Neural crest cell (in vitro differentiated cells): ENCODE measurements at regions not wholly inside any gene's neighbourhood (a gene's known extent, or its start where the extent isn't known, plus 50 kb on each side); places are given as distances from the start of the nearest gene placed in this dataset.

Experiments used
- DNase-seq: peaks from one replicate; pipeline ENCODE4 v3.0.0; 2021; ENCODE audit warnings: low read depth, mixed read lengths, low spot score
- H3K27ac Mint-ChIP-seq: one replicate; pipeline ENCODE4 v1.8.0; 2021; ENCODE audit warnings: mild to moderate bottlenecking, mixed read lengths; ENCODE audit not compliant: unreplicated experiment
- H3K27me3 Mint-ChIP-seq: 2 replicates; pipeline ENCODE4 v1.8.0; 2021; ENCODE audit warnings: low read depth, mild to moderate bottlenecking, mixed read lengths
- H3K36me3 Mint-ChIP-seq: 2 replicates; pipeline ENCODE4 v1.8.0; 2021; ENCODE audit warnings: low read depth, mild to moderate bottlenecking, mixed read lengths
- H3K4me1 Mint-ChIP-seq: 2 replicates; pipeline ENCODE4 v1.8.0; 2021; ENCODE audit warnings: mixed read lengths
- H3K4me3 Mint-ChIP-seq: one replicate; pipeline ENCODE4 v1.8.0; 2021; ENCODE audit warnings: mild to moderate bottlenecking, mixed read lengths
- H3K9me3 Mint-ChIP-seq: 2 replicates; pipeline ENCODE4 v1.8.0; 2021; ENCODE audit warnings: mixed read lengths
- TF ChIP-seq, protein P1 (sequence below): fragments of 200-600 bp; sonication (generic); conservative IDR thresholded peaks from 2 replicates; pipeline ENCODE4 v1.5.0; 2021; ENCODE audit warnings: antibody characterized with exemption, mild to moderate bottlenecking

GRCh38 chr13:74061926-74062595 is 72.1 kb downstream of the KLF12 start:
- Mint-ChIP-seq H3K4me1 (peaks cover 33% of the 10 kb centered on the region), H3K4me3 (no peak overlapping the region), H3K36me3 (peaks cover 18% of the 10 kb centered on the region), H3K9me3 (peaks cover 3% of the 10 kb centered on the region), H3K27ac (peak overlapping the region; percentile 0), H3K27me3 (no peaks in the 10 kb centered on the region)
- TF ChIP-seq, protein P1, sequence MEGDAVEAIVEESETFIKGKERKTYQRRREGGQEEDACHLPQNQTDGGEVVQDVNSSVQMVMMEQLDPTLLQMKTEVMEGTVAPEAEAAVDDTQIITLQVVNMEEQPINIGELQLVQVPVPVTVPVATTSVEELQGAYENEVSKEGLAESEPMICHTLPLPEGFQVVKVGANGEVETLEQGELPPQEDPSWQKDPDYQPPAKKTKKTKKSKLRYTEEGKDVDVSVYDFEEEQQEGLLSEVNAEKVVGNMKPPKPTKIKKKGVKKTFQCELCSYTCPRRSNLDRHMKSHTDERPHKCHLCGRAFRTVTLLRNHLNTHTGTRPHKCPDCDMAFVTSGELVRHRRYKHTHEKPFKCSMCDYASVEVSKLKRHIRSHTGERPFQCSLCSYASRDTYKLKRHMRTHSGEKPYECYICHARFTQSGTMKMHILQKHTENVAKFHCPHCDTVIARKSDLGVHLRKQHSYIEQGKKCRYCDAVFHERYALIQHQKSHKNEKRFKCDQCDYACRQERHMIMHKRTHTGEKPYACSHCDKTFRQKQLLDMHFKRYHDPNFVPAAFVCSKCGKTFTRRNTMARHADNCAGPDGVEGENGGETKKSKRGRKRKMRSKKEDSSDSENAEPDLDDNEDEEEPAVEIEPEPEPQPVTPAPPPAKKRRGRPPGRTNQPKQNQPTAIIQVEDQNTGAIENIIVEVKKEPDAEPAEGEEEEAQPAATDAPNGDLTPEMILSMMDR, result no peak
- no peak for DNase-seq

DNA sequence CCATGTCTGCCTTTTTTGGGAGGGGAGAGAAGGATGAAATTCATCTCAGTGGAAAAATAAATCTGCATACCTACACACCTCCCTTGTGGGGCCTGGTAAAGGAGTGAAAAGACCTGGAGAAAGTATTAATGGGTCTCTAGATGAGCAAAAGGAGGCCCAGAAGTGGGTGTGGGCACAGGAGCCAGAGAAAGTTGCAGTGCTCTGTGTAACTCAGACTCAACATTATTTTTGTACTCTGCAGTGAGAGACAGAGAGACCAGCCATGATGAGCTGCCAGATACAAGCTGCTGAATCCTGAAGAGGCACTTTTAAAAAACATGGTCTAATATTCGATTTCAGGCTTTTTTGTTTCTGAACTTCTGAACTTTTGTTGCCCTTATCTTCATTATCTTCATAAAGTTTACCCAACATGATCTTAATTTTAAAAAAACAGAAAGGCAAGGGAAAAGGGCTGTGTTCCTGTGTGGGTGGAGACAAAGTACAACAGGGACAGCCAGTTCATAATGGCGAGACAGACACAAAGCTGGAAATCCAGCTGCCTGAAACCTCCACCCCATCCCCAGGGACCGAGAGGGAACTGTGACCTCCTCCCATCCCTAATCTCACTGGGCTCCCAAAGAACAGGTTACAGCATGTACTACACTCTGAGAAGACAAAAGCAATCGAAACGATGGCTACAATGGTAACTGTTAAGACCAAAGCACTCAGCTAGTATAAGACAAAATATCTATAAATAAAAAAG is 77.2 kb downstream of the KLF12 start:
- peaks cover 18% of the 10 kb centered on the region for H3K36me3 Mint-ChIP-seq
- H3K27me3 Mint-ChIP-seq, result no peaks in the 10 kb centered on the region
- peaks cover 22% of the 10 kb centered on the region for H3K4me1 Mint-ChIP-seq
- TF ChIP-seq, protein P1, result peak; percentile 11
- no peak for DNase-seq
- H3K27ac Mint-ChIP-seq, result peak overlapping the region; percentile 68
- peaks cover 6% of the 10 kb centered on the region for H3K9me3 Mint-ChIP-seq
- no peak overlapping the region for H3K4me3 Mint-ChIP-seq

DNA sequence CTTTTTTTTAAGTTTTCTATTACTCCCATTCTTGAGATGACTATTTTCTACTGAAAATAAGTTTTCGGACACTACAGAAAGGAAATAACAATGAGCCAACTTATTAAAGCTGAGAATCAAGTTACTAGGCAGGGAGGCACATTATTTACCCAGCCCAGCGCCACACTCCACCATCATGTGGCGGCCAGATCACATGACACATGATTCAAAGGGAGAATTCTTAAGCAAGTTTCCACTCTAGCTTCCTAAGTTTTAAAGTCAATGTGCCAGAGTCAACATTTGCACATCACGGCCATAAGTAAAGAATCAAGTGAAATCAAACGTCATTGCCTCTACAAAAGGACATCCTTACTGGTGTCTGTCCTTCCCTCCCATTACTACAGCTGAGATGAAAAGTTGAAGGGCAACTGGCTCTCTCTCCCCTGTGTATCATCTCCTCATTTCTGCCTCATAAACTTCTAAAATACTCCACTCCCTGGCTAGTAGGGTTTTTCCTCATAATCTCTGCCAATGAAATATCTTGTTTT is 81.7 kb downstream of the KLF12 start:
- Mint-ChIP-seq H3K36me3 (peaks cover 11% of the 10 kb centered on the region), H3K27ac (no peak overlapping the region), H3K4me1 (peaks cover 43% of the 10 kb centered on the region), H3K9me3 (peaks cover 3% of the 10 kb centered on the region), H3K4me3 (no peak overlapping the region), H3K27me3 (no peaks in the 10 kb centered on the region)
- TF ChIP-seq, protein P1, result no peak
- no peak for DNase-seq

DNA sequence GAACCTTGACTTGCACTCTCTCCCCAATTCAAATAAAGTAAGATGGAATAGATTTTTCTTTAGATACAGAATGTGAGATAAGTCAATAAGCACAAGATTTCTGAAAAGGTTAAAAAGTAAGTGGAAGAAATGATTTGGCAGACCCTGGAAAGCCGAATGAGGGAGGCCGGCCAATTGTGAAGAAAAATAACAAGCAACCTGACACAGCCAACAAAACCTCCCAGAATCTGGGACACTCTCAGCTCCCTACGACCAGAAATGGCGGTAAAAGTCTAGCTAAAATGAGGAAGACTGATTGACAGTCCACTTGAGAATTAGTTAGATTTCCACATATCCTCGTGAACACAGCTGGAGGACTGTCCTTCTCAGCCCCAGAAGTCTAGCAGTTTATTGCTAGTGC is 85.4 kb downstream of the KLF12 start:
- H3K27me3 Mint-ChIP-seq, result no peaks in the 10 kb centered on the region
- TF ChIP-seq, protein P1, result no peak
- DNase-seq, result no peak
- peaks cover 20% of the 10 kb centered on the region for H3K36me3 Mint-ChIP-seq
- H3K9me3 Mint-ChIP-seq, result peaks cover 5% of the 10 kb centered on the region
- peaks cover 34% of the 10 kb centered on the region for H3K4me1 Mint-ChIP-seq
- H3K27ac Mint-ChIP-seq, result no peak overlapping the region
- H3K4me3 Mint-ChIP-seq, result no peak overlapping the region

- H3K27me3 Mint-ChIP-seq, result no peaks in the 10 kb centered on the region
- H3K4me1 Mint-ChIP-seq, result peaks cover 38% of the 10 kb centered on the region
- peaks cover 5% of the 10 kb centered on the region for H3K9me3 Mint-ChIP-seq
- H3K4me3 Mint-ChIP-seq, result no peak overlapping the region
- no peak overlapping the region for H3K27ac Mint-ChIP-seq
- TF ChIP-seq, protein P1, result no peak
- no peak for DNase-seq
- H3K36me3 Mint-ChIP-seq, result peaks cover 20% of the 10 kb centered on the region
These were observed 86.1 kb downstream of the KLF12 start for GRCh38 chr13:74047931-74048600.
